ENCODE measurements at regions not wholly inside any gene's neighbourhood (a gene's known extent, or its start where the extent isn't known, plus 50 kb on each side); places are given as distances from the start of the nearest gene placed in this dataset.

- no peak for ATAC-seq
- TF ChIP-seq, protein P1, sequence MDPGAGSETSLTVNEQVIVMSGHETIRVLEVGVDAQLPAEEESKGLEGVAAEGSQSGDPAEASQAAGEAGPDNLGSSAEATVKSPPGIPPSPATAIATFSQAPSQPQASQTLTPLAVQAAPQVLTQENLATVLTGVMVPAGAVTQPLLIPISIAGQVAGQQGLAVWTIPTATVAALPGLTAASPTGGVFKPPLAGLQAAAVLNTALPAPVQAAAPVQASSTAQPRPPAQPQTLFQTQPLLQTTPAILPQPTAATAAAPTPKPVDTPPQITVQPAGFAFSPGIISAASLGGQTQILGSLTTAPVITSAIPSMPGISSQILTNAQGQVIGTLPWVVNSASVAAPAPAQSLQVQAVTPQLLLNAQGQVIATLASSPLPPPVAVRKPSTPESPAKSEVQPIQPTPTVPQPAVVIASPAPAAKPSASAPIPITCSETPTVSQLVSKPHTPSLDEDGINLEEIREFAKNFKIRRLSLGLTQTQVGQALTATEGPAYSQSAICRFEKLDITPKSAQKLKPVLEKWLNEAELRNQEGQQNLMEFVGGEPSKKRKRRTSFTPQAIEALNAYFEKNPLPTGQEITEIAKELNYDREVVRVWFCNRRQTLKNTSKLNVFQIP (CRISPR knock-in tag; IDR thresholded peaks at IDR 0.05; ENCODE audit: borderline replicate concordance, low read depth) = no peak
- no peak for TF ChIP-seq TCF4 (CRISPR knock-in tag; IDR thresholded peaks at IDR 0.05; ENCODE audit: borderline replicate concordance)
- TF ChIP-seq ZNF8 (CRISPR knock-in tag; IDR thresholded peaks at IDR 0.05) = no peak
- TF ChIP-seq ZC3H10 (CRISPR knock-in tag; IDR thresholded peaks at IDR 0.05) = no peak
- no peak for TF ChIP-seq PATZ1 (CRISPR knock-in tag; IDR thresholded peaks at IDR 0.05; ENCODE audit: borderline replicate concordance)
- TF ChIP-seq PPARA (CRISPR knock-in tag; IDR thresholded peaks at IDR 0.05; ENCODE audit: borderline replicate concordance) = no peak
- TF ChIP-seq RARB (CRISPR knock-in tag; IDR thresholded peaks at IDR 0.05) = no peak
Observed at GRCh38 chr4:131207589-131207988, 1941.5 kb upstream of the PCDH10 start.

GRCh38 chr4:131248314-131248713 lies 1900.8 kb upstream of the PCDH10 start:
- no peak for TF ChIP-seq RARB (CRISPR knock-in tag; IDR thresholded peaks at IDR 0.05)
- TF ChIP-seq ZNF8 (CRISPR knock-in tag; IDR thresholded peaks at IDR 0.05) = no peak
- no peak for TF ChIP-seq ZNF565 (CRISPR knock-in tag; conservative IDR thresholded peaks at IDR 0.05; ENCODE audit: low read depth)
- no peak for TF ChIP-seq OSR1 (CRISPR knock-in tag; IDR thresholded peaks at IDR 0.05)
- TF ChIP-seq TOX (CRISPR knock-in tag; IDR thresholded peaks at IDR 0.05; ENCODE audit: borderline replicate concordance) = no peak
- no peak for TF ChIP-seq ZC3H10 (CRISPR knock-in tag; IDR thresholded peaks at IDR 0.05)
- TF ChIP-seq ZFP3 (CRISPR knock-in tag; IDR thresholded peaks at IDR 0.05) = no peak
- no peak for ATAC-seq

- no peak for ATAC-seq
- TF ChIP-seq PPARA (CRISPR knock-in tag; IDR thresholded peaks at IDR 0.05; ENCODE audit: borderline replicate concordance) (no peak), OSR1 (CRISPR knock-in tag; IDR thresholded peaks at IDR 0.05) (no peak), ZC3H10 (CRISPR knock-in tag; IDR thresholded peaks at IDR 0.05) (no peak), ISL1 (CRISPR knock-in tag; IDR thresholded peaks at IDR 0.05) (no peak), ZNF8 (CRISPR knock-in tag; IDR thresholded peaks at IDR 0.05) (no peak), TOX (CRISPR knock-in tag; IDR thresholded peaks at IDR 0.05; ENCODE audit: borderline replicate concordance) (no peak), ZNF70 (CRISPR knock-in tag; IDR thresholded peaks at IDR 0.05) (no peak), ZFP3 (CRISPR knock-in tag; IDR thresholded peaks at IDR 0.05) (no peak)
- TF ChIP-seq, protein P1 (CRISPR knock-in tag; IDR thresholded peaks at IDR 0.05; ENCODE audit: borderline replicate concordance, low read depth) = no peak
- TF ChIP-seq, protein P2, sequence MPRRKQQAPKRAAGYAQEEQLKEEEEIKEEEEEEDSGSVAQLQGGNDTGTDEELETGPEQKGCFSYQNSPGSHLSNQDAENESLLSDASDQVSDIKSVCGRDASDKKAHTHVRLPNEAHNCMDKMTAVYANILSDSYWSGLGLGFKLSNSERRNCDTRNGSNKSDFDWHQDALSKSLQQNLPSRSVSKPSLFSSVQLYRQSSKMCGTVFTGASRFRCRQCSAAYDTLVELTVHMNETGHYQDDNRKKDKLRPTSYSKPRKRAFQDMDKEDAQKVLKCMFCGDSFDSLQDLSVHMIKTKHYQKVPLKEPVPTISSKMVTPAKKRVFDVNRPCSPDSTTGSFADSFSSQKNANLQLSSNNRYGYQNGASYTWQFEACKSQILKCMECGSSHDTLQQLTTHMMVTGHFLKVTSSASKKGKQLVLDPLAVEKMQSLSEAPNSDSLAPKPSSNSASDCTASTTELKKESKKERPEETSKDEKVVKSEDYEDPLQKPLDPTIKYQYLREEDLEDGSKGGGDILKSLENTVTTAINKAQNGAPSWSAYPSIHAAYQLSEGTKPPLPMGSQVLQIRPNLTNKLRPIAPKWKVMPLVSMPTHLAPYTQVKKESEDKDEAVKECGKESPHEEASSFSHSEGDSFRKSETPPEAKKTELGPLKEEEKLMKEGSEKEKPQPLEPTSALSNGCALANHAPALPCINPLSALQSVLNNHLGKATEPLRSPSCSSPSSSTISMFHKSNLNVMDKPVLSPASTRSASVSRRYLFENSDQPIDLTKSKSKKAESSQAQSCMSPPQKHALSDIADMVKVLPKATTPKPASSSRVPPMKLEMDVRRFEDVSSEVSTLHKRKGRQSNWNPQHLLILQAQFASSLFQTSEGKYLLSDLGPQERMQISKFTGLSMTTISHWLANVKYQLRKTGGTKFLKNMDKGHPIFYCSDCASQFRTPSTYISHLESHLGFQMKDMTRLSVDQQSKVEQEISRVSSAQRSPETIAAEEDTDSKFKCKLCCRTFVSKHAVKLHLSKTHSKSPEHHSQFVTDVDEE (CRISPR knock-in tag; IDR thresholded peaks at IDR 0.05) = no peak
Observed at GRCh38 chr4:131251321-131251720, 1897.8 kb upstream of the PCDH10 start.

GRCh38 chr4:131257241-131257640 lies 1891.9 kb upstream of the PCDH10 start:
- TF ChIP-seq GLIS3 (CRISPR knock-in tag; IDR thresholded peaks at IDR 0.05) (no peak), OSR1 (CRISPR knock-in tag; IDR thresholded peaks at IDR 0.05) (no peak), ZNF8 (CRISPR knock-in tag; IDR thresholded peaks at IDR 0.05) (no peak), ZNF565 (CRISPR knock-in tag; conservative IDR thresholded peaks at IDR 0.05; ENCODE audit: low read depth) (no peak)
- TF ChIP-seq, protein P2 (CRISPR knock-in tag; IDR thresholded peaks at IDR 0.05) = no peak
- TF ChIP-seq, protein P1 (CRISPR knock-in tag; IDR thresholded peaks at IDR 0.05; ENCODE audit: borderline replicate concordance, low read depth) = no peak
- no peak for ATAC-seq
